GM12891 (cell line): ENCODE measurements at regions not wholly inside any gene's neighbourhood (a gene's known extent, or its start where the extent isn't known, plus 50 kb on each side); places are given as distances from the start of the nearest gene placed in this dataset.

Source experiments
- POLR2A ChIP-seq: IDR thresholded peaks from 2 replicates; pipeline ENCODE4 v1.6.1; 2011; ENCODE audit warnings: low read depth, low read length, control low read depth
- POLR2AphosphoS5 ChIP-seq: IDR thresholded peaks from 2 replicates; pipeline ENCODE4 v1.6.1; 2011; ENCODE audit warnings: low read depth, low read length, control low read depth
- POU2F2 ChIP-seq: IDR thresholded peaks from 2 replicates; pipeline ENCODE4 v1.6.1; 2011; ENCODE audit warnings: low read depth, mild to moderate bottlenecking, control low read depth, low read length, moderate library complexity
- SPI1 ChIP-seq: IDR thresholded peaks from 2 replicates; pipeline ENCODE4 v1.6.1; 2011; ENCODE audit warnings: low read depth, low read length, control low read depth
- TAF1 ChIP-seq: IDR thresholded peaks from 2 replicates; pipeline ENCODE4 v1.6.1; 2011; ENCODE audit warnings: low read depth, low read length, control low read depth

DNA sequence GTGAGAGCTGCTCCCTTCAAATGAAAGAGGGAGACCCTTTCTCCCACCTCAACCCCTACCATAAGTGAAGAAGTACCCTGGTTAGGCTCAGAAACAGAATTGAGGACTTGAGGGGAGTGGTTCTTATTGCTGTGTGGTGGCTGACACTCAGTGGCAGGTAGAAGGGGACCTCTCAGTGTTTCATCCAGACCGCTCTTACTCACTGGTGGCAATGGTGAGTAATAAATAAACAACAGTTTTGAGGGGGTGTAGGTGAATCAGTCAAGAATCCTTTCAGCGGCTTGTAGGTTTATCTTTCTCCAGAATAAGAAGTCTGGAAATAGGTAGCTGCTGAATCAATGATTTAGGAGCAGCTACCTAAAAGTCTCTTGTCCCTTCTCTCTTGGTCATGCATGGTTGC is 403.4 kb upstream of the B3GAT1 start:
- TF ChIP-seq TAF1 (no peak), POLR2AphosphoS5 (no peak), POLR2A (no peak), SPI1 (no peak), POU2F2 (no peak)
